GM18517 (cell line): ENCODE measurements at regions not wholly inside any gene's neighbourhood (a gene's known extent, or its start where the extent isn't known, plus 50 kb on each side); places are given as distances from the start of the nearest gene placed in this dataset.

Experiments used
- ATAC-seq: cut with Tn5 transposase; IDR thresholded peaks from one replicate; pipeline ENCODE4 v1.9.1; 2021; ENCODE audit warnings: mild to moderate bottlenecking, moderate library complexity; ENCODE audit not compliant: unreplicated experiment

- ATAC-seq, result peak; percentile 69
Measured at GRCh38 chr3:150074697-150075416, 104.2 kb upstream of the PFN2 start.

GRCh38 chr3:150074277-150074676 lies 103.6 kb upstream of the PFN2 start:
- ATAC-seq, result peak; percentile 76

GRCh38 chr3:150073513-150073912 lies 102.8 kb upstream of the PFN2 start:
- no peak for ATAC-seq

GRCh38 chr3:150073031-150073430 lies 102.3 kb upstream of the PFN2 start:
- no peak for ATAC-seq

GRCh38 chr3:150072576-150072975 lies 101.9 kb upstream of the PFN2 start:
- no peak for ATAC-seq

GRCh38 chr3:150070271-150070670 lies 99.6 kb upstream of the PFN2 start:
- ATAC-seq, result no peak

GRCh38 chr3:150069633-150070032 lies 98.9 kb upstream of the PFN2 start:
- no peak for ATAC-seq

- ATAC-seq, result no peak
Measured at GRCh38 chr3:150069154-150069527, 98.4 kb upstream of the PFN2 start.

- ATAC-seq, result no peak
Measured at GRCh38 chr3:150068440-150069153, 97.9 kb upstream of the PFN2 start.

- ATAC-seq, result no peak
Measured at GRCh38 chr3:150067561-150067960, 96.9 kb upstream of the PFN2 start.

- no peak for ATAC-seq
Measured at GRCh38 chr3:150064971-150065370, 94.3 kb upstream of the PFN2 start.

GRCh38 chr3:150063237-150063636 lies 92.5 kb upstream of the PFN2 start:
- no peak for ATAC-seq

GRCh38 chr3:150062492-150062891 lies 91.8 kb upstream of the PFN2 start:
- ATAC-seq, result no peak

GRCh38 chr3:150061288-150062024 lies 90.8 kb upstream of the PFN2 start:
- no peak for ATAC-seq

- no peak for ATAC-seq
Measured at GRCh38 chr3:150059729-150060128, 89.0 kb upstream of the PFN2 start.

GRCh38 chr3:150059241-150059640 lies 88.5 kb upstream of the PFN2 start:
- ATAC-seq, result no peak

GRCh38 chr3:150057227-150057626 lies 86.5 kb upstream of the PFN2 start:
- ATAC-seq, result no peak

- no peak for ATAC-seq
Measured at GRCh38 chr3:150055332-150055731, 84.6 kb upstream of the PFN2 start.

GRCh38 chr3:150054635-150055034 lies 83.9 kb upstream of the PFN2 start:
- ATAC-seq, result no peak

- no peak for ATAC-seq
Measured at GRCh38 chr3:150050510-150050909, 79.8 kb upstream of the PFN2 start.

GRCh38 chr3:150049317-150049716 lies 78.6 kb upstream of the PFN2 start:
- no peak for ATAC-seq

- no peak for ATAC-seq
Measured at GRCh38 chr3:150041877-150042276, 71.2 kb upstream of the PFN2 start.
